ENCODE measurements at regions not wholly inside any gene's neighbourhood (a gene's known extent, or its start where the extent isn't known, plus 50 kb on each side); places are given as distances from the start of the nearest gene placed in this dataset.

GRCh38 chr6:169046483-169047192, 207.0 kb downstream of the THBS2 start:
- no peak for TF ChIP-seq CTCF (IDR thresholded peaks at IDR 0.05)
- no peak for DNase-seq
- H3K4me1 ChIP-seq: no peaks in the 10 kb centered on the region
- no peaks in the 10 kb centered on the region for H3K9me3 ChIP-seq
- no peaks in the 10 kb centered on the region for H3K27me3 ChIP-seq
- no peak overlapping the region for H3K27ac ChIP-seq
- no peaks in the 10 kb centered on the region for H3K36me3 ChIP-seq
- H3K4me3 ChIP-seq: no peak overlapping the region
- H3K9ac ChIP-seq (ENCODE audit: low read depth in 2 of 2, low read length in 2 of 2): no peak overlapping the region
- intact Hi-C loops (cut with DNase I): no loop called here

DNA sequence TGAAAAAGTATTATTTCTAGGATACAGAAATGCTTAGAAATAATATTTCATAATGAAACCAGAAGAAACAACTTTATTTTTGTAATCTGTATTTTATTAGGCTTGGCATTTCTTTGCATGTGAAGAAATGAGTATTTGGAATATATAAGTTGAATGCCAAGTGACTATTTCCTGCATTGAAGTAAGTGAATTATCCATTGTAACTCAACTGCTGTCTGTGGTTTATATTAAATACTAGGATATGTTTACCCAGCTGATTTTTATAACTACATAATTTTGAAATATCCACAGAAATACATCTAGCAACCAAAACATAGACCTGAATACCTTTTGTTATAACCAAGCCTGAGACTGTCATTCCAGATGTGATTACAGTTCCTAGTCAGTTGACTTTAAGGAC, 207.6 kb downstream of the THBS2 start:
- DNase-seq: no peak
- Histone ChIP-seq H3K9me3 (no peaks in the 10 kb centered on the region), H3K27me3 (no peaks in the 10 kb centered on the region), H3K36me3 (no peaks in the 10 kb centered on the region), H3K4me1 (no peaks in the 10 kb centered on the region), H3K4me3 (no peak overlapping the region), H3K9ac (ENCODE audit: low read depth in 2 of 2, low read length in 2 of 2) (no peak overlapping the region), H3K27ac (no peak overlapping the region)
- intact Hi-C loops (cut with DNase I): no loop called here
- no peak for TF ChIP-seq CTCF (IDR thresholded peaks at IDR 0.05)

DNA sequence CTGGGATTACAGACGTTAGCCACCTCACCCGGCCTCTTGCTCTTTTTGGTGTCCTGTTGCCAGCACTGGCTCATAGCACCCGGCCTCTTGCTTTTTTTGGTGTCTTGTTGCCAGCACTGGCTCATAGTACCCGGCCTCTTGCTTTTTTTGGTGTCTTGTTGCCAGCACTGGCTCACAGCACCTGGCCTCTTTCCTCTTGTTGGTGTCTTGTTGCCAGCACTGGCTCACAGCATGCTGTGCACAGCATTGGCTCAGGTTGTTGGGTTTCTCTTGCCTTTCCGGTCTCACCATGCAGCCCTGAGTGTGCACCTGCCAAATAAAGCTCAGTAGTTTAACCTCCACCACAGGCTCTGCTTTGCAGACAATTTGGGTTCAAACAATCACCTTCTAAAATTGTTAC, 208.2 kb downstream of the THBS2 start:
- H3K4me3 ChIP-seq: no peak overlapping the region
- no peaks in the 10 kb centered on the region for H3K9me3 ChIP-seq
- intact Hi-C loops (cut with DNase I): no loop called here
- DNase-seq: no peak
- no peaks in the 10 kb centered on the region for H3K36me3 ChIP-seq
- no peak overlapping the region for H3K27ac ChIP-seq
- TF ChIP-seq CTCF (IDR thresholded peaks at IDR 0.05): no peak
- H3K4me1 ChIP-seq: no peaks in the 10 kb centered on the region
- no peak overlapping the region for H3K9ac ChIP-seq (ENCODE audit: low read depth in 2 of 2, low read length in 2 of 2)
- no peaks in the 10 kb centered on the region for H3K27me3 ChIP-seq

DNA sequence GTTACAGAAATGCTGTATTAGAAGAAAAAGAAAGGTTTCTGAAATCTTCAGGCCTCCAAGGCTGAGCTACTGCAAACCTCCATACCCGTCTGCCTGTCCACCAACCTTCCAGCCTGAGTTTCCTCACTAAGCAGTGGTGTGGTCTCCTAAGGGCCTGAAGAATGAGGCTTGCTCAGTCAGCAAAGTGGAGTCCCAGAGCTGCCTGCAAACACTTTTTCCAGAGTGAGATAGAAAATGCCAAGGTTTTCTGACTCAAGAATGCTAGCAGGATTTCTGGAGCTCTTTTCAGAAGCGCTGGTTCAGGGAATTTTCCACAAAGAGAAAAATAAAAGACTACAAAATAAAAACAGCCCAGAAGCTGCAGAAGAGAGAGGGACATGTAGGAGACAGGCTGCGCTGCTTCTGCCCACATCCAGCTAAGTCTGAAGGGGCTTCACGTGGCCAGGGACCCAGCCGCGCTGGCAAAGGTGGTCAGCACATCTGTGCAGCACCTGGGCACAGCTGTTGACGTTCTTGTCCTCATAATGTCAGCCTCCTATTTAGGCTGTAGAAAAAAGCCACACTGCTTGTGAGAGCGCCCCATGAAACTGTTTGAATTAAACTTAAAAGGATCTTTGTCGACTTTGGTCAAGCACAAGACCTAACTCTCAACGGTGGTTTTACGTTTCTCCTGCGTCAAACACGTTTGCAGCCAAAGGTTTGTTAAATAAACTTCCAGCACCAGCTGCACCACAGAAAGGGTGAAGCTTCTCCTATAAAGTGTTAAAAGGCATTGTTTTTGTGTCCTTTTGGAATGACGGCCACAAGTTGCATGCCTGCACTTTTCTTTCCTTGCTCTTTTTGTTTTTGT, 209.0 kb downstream of the THBS2 start:
- no peaks in the 10 kb centered on the region for H3K4me1 ChIP-seq
- H3K9ac ChIP-seq (ENCODE audit: low read depth in 2 of 2, low read length in 2 of 2): no peak overlapping the region
- no peak overlapping the region for H3K4me3 ChIP-seq
- H3K27me3 ChIP-seq: no peaks in the 10 kb centered on the region
- H3K36me3 ChIP-seq: no peaks in the 10 kb centered on the region
- no peak for TF ChIP-seq CTCF (IDR thresholded peaks at IDR 0.05)
- intact Hi-C loops (cut with DNase I): no loop called here
- DNase-seq: no peak
- H3K27ac ChIP-seq: no peak overlapping the region
- H3K9me3 ChIP-seq: no peaks in the 10 kb centered on the region

DNA sequence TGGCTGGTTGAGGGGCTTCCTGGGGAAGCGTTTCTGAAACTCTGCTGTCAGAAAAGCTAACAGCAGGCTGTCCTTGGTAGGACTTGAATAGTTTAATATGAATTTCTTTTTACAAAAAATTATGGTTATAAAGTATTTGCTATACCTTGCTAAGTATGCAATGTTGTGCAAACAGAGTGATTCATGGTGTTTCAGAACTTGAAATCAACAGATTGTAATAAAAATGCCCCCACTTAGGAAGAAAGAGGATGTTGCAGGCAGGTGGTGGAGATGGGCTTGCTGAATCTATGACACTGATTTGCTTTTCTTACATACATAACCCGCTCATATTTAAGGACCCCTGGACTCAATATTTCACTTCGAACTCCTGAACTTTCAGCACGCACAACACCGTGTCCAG, 211.6 kb downstream of the THBS2 start:
- Histone ChIP-seq H3K4me3 (no peak overlapping the region), H3K9me3 (no peaks in the 10 kb centered on the region), H3K27ac (no peak overlapping the region), H3K27me3 (no peaks in the 10 kb centered on the region), H3K36me3 (no peaks in the 10 kb centered on the region), H3K9ac (ENCODE audit: low read depth in 2 of 2, low read length in 2 of 2) (no peak overlapping the region), H3K4me1 (no peaks in the 10 kb centered on the region)
- no peak for DNase-seq
- no peak for TF ChIP-seq CTCF (IDR thresholded peaks at IDR 0.05)
- intact Hi-C loops (cut with DNase I): no loop called here
